HS-27A (cell line): ENCODE measurements at regions not wholly inside any gene's neighbourhood (a gene's known extent, or its start where the extent isn't known, plus 50 kb on each side); places are given as distances from the start of the nearest gene placed in this dataset.
"Not testable (repeated sequence)": the region's sequence is repeated elsewhere in the genome, so short reads cannot be mapped to it uniquely, and the experiment has no call there.

Experiments used
- DNase-seq: peaks from one replicate; pipeline ENCODE4 v3.0.0-alpha.2; 2012; ENCODE audit warnings: low read depth, missing footprints

DNA sequence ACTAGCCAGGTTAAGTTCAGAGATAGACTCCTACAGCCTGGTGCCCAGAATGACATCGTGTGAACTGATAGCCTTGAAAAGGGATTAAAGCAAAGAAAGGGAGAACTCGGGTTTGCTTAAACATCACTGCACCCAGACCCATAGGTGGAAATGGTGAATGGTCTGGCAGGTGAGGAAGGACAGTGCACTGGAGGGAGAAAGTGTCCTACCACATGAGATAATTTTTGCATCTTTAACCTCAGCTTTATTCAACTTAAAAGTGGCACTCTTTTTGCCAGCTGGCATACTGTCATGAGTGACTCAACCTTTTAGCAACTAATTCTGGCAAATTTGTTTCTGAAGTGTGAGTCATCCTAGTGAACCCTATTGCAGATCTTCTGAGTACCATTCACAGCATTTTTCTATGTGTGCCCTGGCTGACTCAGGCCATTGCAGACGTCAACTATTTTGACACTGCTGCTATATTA, 53.0 kb upstream of the DAPP1 start:
- DNase-seq: peak; percentile 65

- no peak for DNase-seq
Measured at GRCh38 chr4:99762728-99763127, 53.9 kb upstream of the DAPP1 start.

- no peak for DNase-seq
Measured at GRCh38 chr4:99759988-99760387, 56.6 kb upstream of the DAPP1 start.

GRCh38 chr4:99759346-99759984, 57.2 kb upstream of the DAPP1 start:
- DNase-seq: no peak

GRCh38 chr4:99755223-99755944, 61.2 kb upstream of the DAPP1 start:
- no peak for DNase-seq

- DNase-seq: no peak
Measured at GRCh38 chr4:99754756-99755155, 61.9 kb upstream of the DAPP1 start.

DNA sequence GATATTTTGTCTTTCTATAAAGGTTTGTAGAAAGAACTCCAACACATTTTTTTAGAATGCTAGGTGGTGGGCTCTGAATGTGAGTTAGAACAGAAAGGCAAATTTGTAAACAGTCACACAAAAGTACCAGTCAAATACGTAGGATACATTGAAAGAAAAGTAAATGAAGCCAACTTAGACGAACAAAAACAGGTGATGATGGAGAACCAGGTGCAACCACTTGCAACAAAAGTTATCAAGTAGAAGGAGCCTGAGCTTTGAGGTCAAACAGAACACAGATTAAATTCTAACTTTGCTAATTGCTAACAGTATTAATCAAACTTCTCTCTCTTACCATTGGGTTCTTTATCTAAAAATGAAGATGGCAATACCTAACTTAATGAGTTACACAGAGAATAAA, 62.7 kb upstream of the DAPP1 start:
- DNase-seq: no peak

DNA sequence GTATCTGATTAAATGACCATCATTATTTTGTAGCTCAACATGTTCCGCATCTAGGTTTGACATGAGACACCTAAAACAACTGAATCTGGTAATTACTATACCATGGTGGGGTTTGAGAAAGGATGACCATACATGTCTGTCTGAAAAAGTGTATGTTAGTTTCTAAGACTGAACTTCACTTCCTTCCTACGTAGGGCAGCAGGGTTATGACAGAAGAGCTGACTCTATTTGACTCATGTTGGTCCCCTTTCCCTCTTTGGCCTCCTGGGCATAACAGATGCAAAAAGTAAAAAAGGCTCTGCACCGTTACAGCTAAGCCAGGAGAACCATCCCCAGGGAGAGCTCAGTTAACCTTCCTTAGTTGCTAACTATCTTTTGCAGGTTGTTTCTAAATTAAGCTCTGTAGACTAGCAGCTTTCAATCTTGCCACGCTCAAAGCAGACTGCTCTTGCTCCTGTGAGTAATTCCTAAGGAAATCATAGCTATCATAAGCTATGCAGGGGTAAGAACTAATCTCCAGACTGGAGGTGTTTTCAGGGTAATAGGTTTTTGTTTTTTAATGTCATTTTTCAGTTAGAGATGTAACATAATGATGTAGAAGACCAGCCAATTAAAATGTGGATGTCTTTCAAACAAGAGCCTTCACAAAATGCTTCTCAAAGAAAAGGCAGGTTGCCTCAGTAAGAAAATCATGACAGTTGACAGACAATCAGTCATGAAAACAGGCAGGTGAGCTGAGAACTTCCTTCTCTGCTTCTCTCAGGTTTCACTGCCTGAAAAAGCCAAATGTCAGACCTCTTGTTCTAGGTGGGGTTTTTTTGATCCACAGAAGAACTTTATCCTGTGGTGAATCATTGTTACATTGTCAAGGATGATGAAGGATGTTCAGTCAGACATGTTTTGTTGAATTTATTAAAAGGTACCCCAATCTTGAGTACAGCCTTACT, 66.9 kb upstream of the DAPP1 start:
- DNase-seq: no peak

- DNase-seq: no peak
Measured at GRCh38 chr4:99746443-99746842, 70.2 kb upstream of the DAPP1 start.

- DNase-seq: no peak
Measured at GRCh38 chr4:99736846-99737245, 79.2 kb upstream of the C4orf54 start.

- DNase-seq: no peak
Measured at GRCh38 chr4:99735822-99736221, 78.2 kb upstream of the C4orf54 start.

DNA sequence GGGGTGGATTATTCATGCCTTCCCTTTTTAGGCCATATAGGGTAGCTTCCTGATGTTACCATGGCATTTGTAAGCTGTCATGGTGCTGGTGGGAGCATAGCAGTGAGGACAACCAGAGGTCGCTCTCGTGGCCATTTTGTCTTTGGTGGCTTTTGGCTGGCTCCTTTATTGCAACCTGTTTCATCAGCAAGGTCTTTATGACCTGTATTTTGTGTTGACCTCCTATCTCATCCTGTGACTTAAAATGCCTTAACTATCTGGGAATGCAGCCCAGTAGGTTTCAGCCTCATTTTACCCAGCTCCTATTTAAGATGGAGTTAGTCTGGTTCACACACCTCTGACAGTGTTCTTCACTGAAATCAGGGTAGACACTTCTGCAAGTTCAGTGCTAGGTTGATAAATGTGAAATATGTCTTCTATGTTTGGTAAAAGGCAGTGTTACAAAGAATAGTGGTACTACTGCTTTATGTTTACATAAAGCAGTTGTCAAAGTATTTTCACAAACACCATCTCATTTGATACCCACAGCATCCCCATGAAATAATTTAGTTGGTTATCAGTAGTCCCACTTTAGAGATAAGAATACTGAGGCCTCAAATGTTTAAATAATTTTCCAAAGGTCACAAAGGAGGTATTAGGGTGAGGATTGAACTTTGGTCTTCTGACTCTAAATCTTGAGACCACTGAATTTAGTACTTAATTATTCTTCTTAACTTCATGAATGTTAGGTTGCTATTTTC, 77.1 kb upstream of the C4orf54 start:
- DNase-seq: no peak

DNA sequence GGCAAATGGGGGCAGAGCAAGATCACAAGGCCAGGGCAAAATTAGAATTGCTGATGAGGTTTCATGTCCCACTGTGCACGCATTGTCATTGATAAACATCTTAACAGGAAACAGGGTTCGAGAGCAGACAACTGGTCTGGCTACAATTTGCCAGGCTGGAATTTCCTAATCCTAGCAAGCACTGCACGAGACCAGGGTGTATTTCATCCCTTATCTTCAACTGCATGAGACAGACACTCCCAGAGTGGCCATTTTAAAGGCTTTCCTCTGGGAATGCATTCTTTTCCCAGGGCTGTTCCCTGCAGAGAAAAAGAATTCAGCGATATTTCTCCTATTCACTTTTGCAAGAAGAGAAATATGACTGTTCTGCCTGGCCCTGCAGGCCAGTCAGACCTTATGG, 75.8 kb upstream of the C4orf54 start:
- DNase-seq: not testable (repeated sequence)

- no peak for DNase-seq
Measured at GRCh38 chr4:99729186-99729585, 71.6 kb upstream of the C4orf54 start.

- no peak for DNase-seq
Measured at GRCh38 chr4:99724067-99724466, 66.4 kb upstream of the C4orf54 start.

DNA sequence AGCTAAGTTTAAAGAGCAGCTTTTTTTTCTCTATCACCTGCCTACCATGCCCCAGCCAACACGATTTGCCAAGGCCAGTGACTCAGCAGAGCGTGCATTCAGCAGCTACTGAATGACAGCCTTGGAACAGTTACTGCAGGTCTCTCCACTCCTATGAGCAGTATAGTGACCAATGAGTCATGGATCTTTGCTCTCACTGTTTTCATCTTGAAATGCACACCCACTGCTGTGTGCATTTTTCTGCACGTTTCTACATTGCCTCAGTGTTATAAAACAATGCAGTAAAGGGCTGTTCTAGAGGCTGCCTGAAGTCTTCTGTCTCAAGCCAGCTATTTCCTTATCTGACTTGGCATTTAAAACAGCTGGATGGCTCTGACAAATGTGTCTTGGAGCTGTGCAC, 66.0 kb upstream of the C4orf54 start:
- DNase-seq: peak; percentile 12

- no peak for DNase-seq
Measured at GRCh38 chr4:99722725-99723124, 65.1 kb upstream of the C4orf54 start.

- DNase-seq: no peak
Measured at GRCh38 chr4:99722006-99722405, 64.4 kb upstream of the C4orf54 start.

GRCh38 chr4:99720206-99720605, 62.6 kb upstream of the C4orf54 start:
- DNase-seq: no peak

DNA sequence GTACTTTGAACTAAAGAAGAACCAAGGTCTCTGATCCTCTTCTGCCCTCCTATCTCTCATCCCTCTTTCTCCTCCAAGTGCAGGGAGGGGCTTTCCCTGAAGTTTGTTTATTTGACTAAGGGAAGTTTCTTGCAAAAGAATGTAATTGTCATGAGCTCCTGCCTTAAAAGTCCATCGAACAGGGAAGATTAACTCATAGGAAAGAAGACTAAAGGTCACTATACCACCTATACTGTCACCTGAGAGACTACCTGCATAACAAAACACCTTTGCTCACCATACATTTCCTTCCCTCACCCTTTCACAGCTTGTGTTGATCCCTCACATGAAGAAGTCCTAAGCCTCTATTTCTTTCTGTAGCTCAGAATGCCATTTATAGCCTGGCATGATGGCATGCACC, 59.4 kb upstream of the C4orf54 start:
- DNase-seq: no peak

- DNase-seq: no peak
Measured at GRCh38 chr4:99715286-99715685, 57.7 kb upstream of the C4orf54 start.

DNA sequence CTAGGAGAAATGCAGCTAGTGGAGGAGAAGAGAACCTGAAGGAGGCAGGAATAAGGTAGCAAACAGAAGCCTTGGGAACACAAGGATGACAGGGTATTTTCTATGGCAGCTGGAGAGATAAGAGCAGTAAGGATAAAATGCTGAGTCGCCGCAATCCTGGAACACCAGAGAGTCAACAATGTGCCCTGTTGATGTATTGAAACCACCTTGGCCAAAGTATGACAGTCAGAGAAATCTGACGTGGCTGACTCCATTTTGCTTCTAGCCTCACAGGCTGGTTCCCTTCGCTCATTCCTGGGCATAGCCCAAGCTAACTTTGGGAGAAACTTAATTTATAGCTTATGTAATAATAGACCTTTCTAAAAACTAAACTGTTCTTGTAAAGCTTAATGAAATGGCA, 56.6 kb upstream of the C4orf54 start:
- DNase-seq: no peak
